ENCODE measurements at regions not wholly inside any gene's neighbourhood (a gene's known extent, or its start where the extent isn't known, plus 50 kb on each side); places are given as distances from the start of the nearest gene placed in this dataset.

GRCh38 chr2:144922519-144922918 lies 402.6 kb upstream of the ZEB2 start:
- H3K27ac ChIP-seq = no peak overlapping the region
- ATAC-seq = no peak
- H3K27me3 ChIP-seq = no peaks in the 10 kb centered on the region
- peaks cover 0 to 42% (median 0%) of the 10 kb centered on the region in 3 donors for H3K9me3 ChIP-seq
- H3K36me3 ChIP-seq = no peaks in the 10 kb centered on the region
- no peaks in the 10 kb centered on the region for H3K4me1 ChIP-seq
- TF ChIP-seq, protein P1, sequence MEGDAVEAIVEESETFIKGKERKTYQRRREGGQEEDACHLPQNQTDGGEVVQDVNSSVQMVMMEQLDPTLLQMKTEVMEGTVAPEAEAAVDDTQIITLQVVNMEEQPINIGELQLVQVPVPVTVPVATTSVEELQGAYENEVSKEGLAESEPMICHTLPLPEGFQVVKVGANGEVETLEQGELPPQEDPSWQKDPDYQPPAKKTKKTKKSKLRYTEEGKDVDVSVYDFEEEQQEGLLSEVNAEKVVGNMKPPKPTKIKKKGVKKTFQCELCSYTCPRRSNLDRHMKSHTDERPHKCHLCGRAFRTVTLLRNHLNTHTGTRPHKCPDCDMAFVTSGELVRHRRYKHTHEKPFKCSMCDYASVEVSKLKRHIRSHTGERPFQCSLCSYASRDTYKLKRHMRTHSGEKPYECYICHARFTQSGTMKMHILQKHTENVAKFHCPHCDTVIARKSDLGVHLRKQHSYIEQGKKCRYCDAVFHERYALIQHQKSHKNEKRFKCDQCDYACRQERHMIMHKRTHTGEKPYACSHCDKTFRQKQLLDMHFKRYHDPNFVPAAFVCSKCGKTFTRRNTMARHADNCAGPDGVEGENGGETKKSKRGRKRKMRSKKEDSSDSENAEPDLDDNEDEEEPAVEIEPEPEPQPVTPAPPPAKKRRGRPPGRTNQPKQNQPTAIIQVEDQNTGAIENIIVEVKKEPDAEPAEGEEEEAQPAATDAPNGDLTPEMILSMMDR (IDR thresholded peaks at IDR 0.05) = no peak
- no peak for TF ChIP-seq POLR2A (IDR thresholded peaks at IDR 0.05)
- TF ChIP-seq EP300 (IDR thresholded peaks at IDR 0.05) = no peak
- TF ChIP-seq POLR2AphosphoS5 (IDR thresholded peaks at IDR 0.05) = no peak
- no peak overlapping the region for H3K4me3 ChIP-seq
- WGBS, 2 donors (ENCODE audit: low coverage in 1 of 2) = 90% methylated on average over 2 of the region's 2 CpGs; no CpG with 5 or more reads in 1 of the 2 donors

GRCh38 chr2:144920755-144921530 lies 401.0 kb upstream of the ZEB2 start:
- Histone ChIP-seq H3K36me3 (no peaks in the 10 kb centered on the region), H3K27me3 (no peaks in the 10 kb centered on the region), H3K9me3 (peaks cover 0 to 26% (median 0%) of the 10 kb centered on the region in 3 donors), H3K4me1 (no peaks in the 10 kb centered on the region), H3K4me3 (no peak overlapping the region), H3K27ac (no peak overlapping the region)
- WGBS, 2 donors (ENCODE audit: low coverage in 1 of 2) = 81 to 88% methylated on average over 3 of the region's 3 CpGs
- no peak for ATAC-seq
- TF ChIP-seq, protein P1 (IDR thresholded peaks at IDR 0.05) = no peak
- TF ChIP-seq POLR2AphosphoS5 (IDR thresholded peaks at IDR 0.05) = no peak
- no peak for TF ChIP-seq POLR2A (IDR thresholded peaks at IDR 0.05)
- no peak for TF ChIP-seq EP300 (IDR thresholded peaks at IDR 0.05)

- Histone ChIP-seq H3K27ac (no peak overlapping the region), H3K4me1 (no peaks in the 10 kb centered on the region), H3K36me3 (no peaks in the 10 kb centered on the region), H3K9me3 (peaks cover 0 to 8% (median 0%) of the 10 kb centered on the region in 3 donors), H3K27me3 (no peaks in the 10 kb centered on the region), H3K4me3 (no peak overlapping the region)
- TF ChIP-seq EP300 (IDR thresholded peaks at IDR 0.05) (no peak), POLR2AphosphoS5 (IDR thresholded peaks at IDR 0.05) (no peak), POLR2A (IDR thresholded peaks at IDR 0.05) (no peak)
- TF ChIP-seq, protein P1 (IDR thresholded peaks at IDR 0.05) = no peak
- WGBS, 2 donors (ENCODE audit: low coverage in 1 of 2) = 33 to 40% methylated on average over 2 of the region's 2 CpGs
- ATAC-seq = no peak
These were observed 394.9 kb upstream of the ZEB2 start for GRCh38 chr2:144914622-144915318.

DNA sequence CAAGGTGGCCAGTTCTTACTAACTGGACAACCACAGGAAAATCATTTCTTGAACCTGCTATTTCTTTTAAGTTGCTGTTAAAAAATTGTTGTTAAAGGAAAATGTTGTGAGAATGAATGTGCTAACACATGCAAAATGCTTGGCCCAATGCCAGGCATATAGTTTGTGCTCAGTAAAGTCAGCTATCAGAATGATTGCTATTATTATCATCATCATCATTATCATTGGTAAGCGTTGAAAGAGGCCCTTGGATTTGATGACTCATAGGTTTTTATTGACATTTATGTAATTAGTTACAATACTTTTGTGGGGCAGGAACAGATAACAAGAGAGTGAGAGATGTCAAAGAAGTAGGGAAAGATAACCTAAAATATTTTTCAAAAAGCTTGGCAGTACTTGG lies 394.2 kb upstream of the ZEB2 start:
- Histone ChIP-seq H3K9me3 (peaks cover 0 to 5% (median 0%) of the 10 kb centered on the region in 3 donors), H3K36me3 (no peaks in the 10 kb centered on the region), H3K27ac (no peak overlapping the region), H3K27me3 (no peaks in the 10 kb centered on the region), H3K4me3 (no peak overlapping the region), H3K4me1 (no peaks in the 10 kb centered on the region)
- 77% methylated on average over 1 of the region's 1 CpG; no CpG with 5 or more reads in 1 of the 2 donors for WGBS, 2 donors (ENCODE audit: low coverage in 1 of 2)
- ATAC-seq = no peak
- TF ChIP-seq POLR2A (IDR thresholded peaks at IDR 0.05) = no peak
- TF ChIP-seq, protein P1 (IDR thresholded peaks at IDR 0.05) = no peak
- TF ChIP-seq POLR2AphosphoS5 (IDR thresholded peaks at IDR 0.05) = no peak
- TF ChIP-seq EP300 (IDR thresholded peaks at IDR 0.05) = no peak
